ENCODE measurements at regions not wholly inside any gene's neighbourhood (a gene's known extent, or its start where the extent isn't known, plus 50 kb on each side); places are given as distances from the start of the nearest gene placed in this dataset.

GRCh38 chr17:77480199-77480508 lies 339.4 kb downstream of the SEC14L1 start:
- no peak for TF ChIP-seq ZNF132 (tag by site-specific recombination; IDR thresholded peaks at IDR 0.05; ENCODE audit: borderline replicate concordance)
- TF ChIP-seq, protein P1, sequence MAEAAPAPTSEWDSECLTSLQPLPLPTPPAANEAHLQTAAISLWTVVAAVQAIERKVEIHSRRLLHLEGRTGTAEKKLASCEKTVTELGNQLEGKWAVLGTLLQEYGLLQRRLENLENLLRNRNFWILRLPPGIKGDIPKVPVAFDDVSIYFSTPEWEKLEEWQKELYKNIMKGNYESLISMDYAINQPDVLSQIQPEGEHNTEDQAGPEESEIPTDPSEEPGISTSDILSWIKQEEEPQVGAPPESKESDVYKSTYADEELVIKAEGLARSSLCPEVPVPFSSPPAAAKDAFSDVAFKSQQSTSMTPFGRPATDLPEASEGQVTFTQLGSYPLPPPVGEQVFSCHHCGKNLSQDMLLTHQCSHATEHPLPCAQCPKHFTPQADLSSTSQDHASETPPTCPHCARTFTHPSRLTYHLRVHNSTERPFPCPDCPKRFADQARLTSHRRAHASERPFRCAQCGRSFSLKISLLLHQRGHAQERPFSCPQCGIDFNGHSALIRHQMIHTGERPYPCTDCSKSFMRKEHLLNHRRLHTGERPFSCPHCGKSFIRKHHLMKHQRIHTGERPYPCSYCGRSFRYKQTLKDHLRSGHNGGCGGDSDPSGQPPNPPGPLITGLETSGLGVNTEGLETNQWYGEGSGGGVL (tag by site-specific recombination; IDR thresholded peaks at IDR 0.05): no peak
- ChIA-PET CTCF (no interaction called here), POLR2A (interaction anchor here (2.0 kb wide), 1 partner anchor 59 kb away, joined by 5 read pairs; no protein-coding TSS in a partner anchor)
- H3K36me3 ChIP-seq (ENCODE audit: control insufficient read depth in 2 of 2, insufficient read depth in 1 of 2, low read length in 2 of 2): peaks cover 0 to 32% of the 10 kb centered on the region in 2 experiments; a peak in 2 of 3 replicates
- H3K27ac ChIP-seq (ENCODE audit: extremely low read depth, low read depth, low read length): no peak overlapping the region
- H3K4me1 ChIP-seq (ENCODE audit: control insufficient read depth, insufficient read depth, low read length): peaks cover 2% of the 10 kb centered on the region; the same call in 1 of the 2 replicates
- no peak overlapping the region for H3K4me3 ChIP-seq (ENCODE audit: low read depth, low read length)
- H3K9me3 ChIP-seq (ENCODE audit: control insufficient read depth, insufficient read depth, low read depth, low read length): no peaks in the 10 kb centered on the region

GRCh38 chr17:77480509-77481215 lies 339.9 kb downstream of the SEC14L1 start:
- Histone ChIP-seq H3K4me1 (ENCODE audit: control insufficient read depth, insufficient read depth, low read length) (peaks cover 2% of the 10 kb centered on the region; the same call in 1 of the 2 replicates), H3K36me3 (ENCODE audit: control insufficient read depth in 2 of 2, insufficient read depth in 1 of 2, low read length in 2 of 2) (peaks cover 0 to 35% of the 10 kb centered on the region in 2 experiments; a peak in 2 of 3 replicates), H3K9me3 (ENCODE audit: control insufficient read depth, insufficient read depth, low read depth, low read length) (no peaks in the 10 kb centered on the region), H3K27ac (ENCODE audit: extremely low read depth, low read depth, low read length) (no peak overlapping the region), H3K4me3 (ENCODE audit: low read depth, low read length) (no peak overlapping the region)
- ChIA-PET POLR2A (interaction anchor here (2.0 kb wide), 1 partner anchor 60 kb away, joined by 5 read pairs; no protein-coding TSS in a partner anchor), CTCF (no interaction called here)
- TF ChIP-seq ZNF513 (tag by site-specific recombination; IDR thresholded peaks at IDR 0.05) (no peak), ZNF555 (tag by site-specific recombination; conservative IDR thresholded peaks at IDR 0.05) (no peak), ZIC2 (tag by site-specific recombination; IDR thresholded peaks at IDR 0.05) (peak; percentile 95), AEBP2 (tag by site-specific recombination; IDR thresholded peaks at IDR 0.05; ENCODE audit: borderline replicate concordance) (no peak), EGR2 (tag by site-specific recombination; IDR thresholded peaks at IDR 0.05; ENCODE audit: low read depth) (peak; percentile 67), MYNN (tag by site-specific recombination; IDR thresholded peaks at IDR 0.05; ENCODE audit: borderline replicate concordance) (no peak), ZFHX2 (tag by site-specific recombination; conservative IDR thresholded peaks at IDR 0.05) (peak; percentile 68), GLIS1 (tag by site-specific recombination; IDR thresholded peaks at IDR 0.05) (peak; percentile 85), GLIS2 (tag by site-specific recombination; IDR thresholded peaks at IDR 0.05) (peak; percentile 49)

- H3K9me3 ChIP-seq (ENCODE audit: control insufficient read depth, insufficient read depth, low read depth, low read length): no peaks in the 10 kb centered on the region
- H3K4me1 ChIP-seq (ENCODE audit: control insufficient read depth, insufficient read depth, low read length): 0 out of 2 replicates have a peak, but pooled peaks cover 2% of the 10 kb centered on the region
- no peak overlapping the region for H3K27ac ChIP-seq (ENCODE audit: extremely low read depth, low read depth, low read length)
- no peak overlapping the region for H3K4me3 ChIP-seq (ENCODE audit: low read depth, low read length)
- TF ChIP-seq ZBTB8A (tag by site-specific recombination; IDR thresholded peaks at IDR 0.05) (no peak), ZBTB7A (tag by site-specific recombination; IDR thresholded peaks at IDR 0.05; ENCODE audit: low read depth) (no peak), ZBTB48 (tag by site-specific recombination; IDR thresholded peaks at IDR 0.05) (no peak), MYNN (tag by site-specific recombination; IDR thresholded peaks at IDR 0.05; ENCODE audit: borderline replicate concordance) (no peak), ZNF670 (tag by site-specific recombination; IDR thresholded peaks at IDR 0.05; ENCODE audit: low read depth) (no peak), ZNF473 (tag by site-specific recombination; IDR thresholded peaks at IDR 0.05) (no peak), ZNF324 (tag by site-specific recombination; IDR thresholded peaks at IDR 0.05) (no peak), HOXA7 (CRISPR knock-in tag; IDR thresholded peaks at IDR 0.05; ENCODE audit: borderline replicate concordance) (no peak)
- POLR2A ChIA-PET: interaction anchor here (2.0 kb wide), 1 partner anchor 61 kb away, joined by 5 read pairs; no protein-coding TSS in a partner anchor
- CTCF ChIA-PET: no interaction called here
- H3K36me3 ChIP-seq (ENCODE audit: control insufficient read depth in 2 of 2, insufficient read depth in 1 of 2, low read length in 2 of 2): peaks cover 0 to 40% of the 10 kb centered on the region in 2 experiments; a peak in 2 of 3 replicates
Measured at GRCh38 chr17:77481476-77482374, 341.0 kb downstream of the SEC14L1 start.
